Breast epithelium (tissue), 4 donors: ENCODE measurements at regions not wholly inside any gene's neighbourhood (a gene's known extent, or its start where the extent isn't known, plus 50 kb on each side); places are given as distances from the start of the nearest gene placed in this dataset.

Source experiments
- DNase-seq, 2 donors: peaks; one replicate each; pipeline ENCODE4 v3.0.0-alpha.2; 2019; ENCODE audit warnings: low spot score in 2 of 2
- H3K27ac ChIP-seq, 2 donors: fragments of 200-600 bp; sonication (generic) in 1 of 2; one replicate each; pipeline ENCODE4 v1.5.1; 2016 to 2019; ENCODE audit warnings: mild to moderate bottlenecking in 1 of 2
- H3K27me3 ChIP-seq, 2 donors: fragments of 200-600 bp; sonication (generic) in 1 of 2; one replicate each; pipeline versions ENCODE4 v1.5.1 to v1.6.0; 2017 to 2019; ENCODE audit warnings: control low read depth in 1 of 2, mild to moderate bottlenecking in 1 of 2
- H3K36me3 ChIP-seq: fragments of 200-600 bp; one replicate; pipeline ENCODE4 v1.5.1; 2019
- H3K4me1 ChIP-seq, 2 donors: fragments of 200-600 bp; sonication (generic); one replicate each; pipeline ENCODE4 v1.5.1; 2016 to 2019; ENCODE audit warnings: control low read depth in 1 of 2
- H3K4me3 ChIP-seq, 3 donors: fragments of 200-600 bp; sonication (generic); 1 replicate in 2 of 3; 2 replicates in 1 of 3; pipeline ENCODE4 v1.5.1; 2016 to 2019; ENCODE audit warnings: mild to moderate bottlenecking in 3 of 3, moderate library complexity in 2 of 3
- H3K9me3 ChIP-seq, 2 donors: fragments of 200-600 bp; sonication (generic) in 1 of 2; one replicate each; pipeline ENCODE4 v1.5.1; 2016 to 2019; ENCODE audit warnings: control low read depth in 1 of 2
- CTCF ChIP-seq, 3 donors: fragments of 450-650 bp; IDR thresholded peaks; one replicate each; pipeline ENCODE4 v1.5.1; 2016 to 2017; ENCODE audit warnings: antibody characterized with exemption in 3 of 3, mild to moderate bottlenecking in 3 of 3, moderate library complexity in 3 of 3
- POLR2A ChIP-seq: fragments of 450-650 bp; IDR thresholded peaks from one replicate; pipeline ENCODE4 v1.6.1; 2016; ENCODE audit warnings: antibody characterized with exemption, mild to moderate bottlenecking, moderate library complexity
- POLR2AphosphoS5 ChIP-seq, 3 donors: sonication (generic); formaldehyde crosslinking; IDR thresholded peaks; one replicate each; pipeline ENCODE4 v1.6.1; 2017; ENCODE audit warnings: antibody characterized with exemption in 3 of 3
- intact Hi-C: fragments of 100-400 bp; cut with DNase I; formaldehyde crosslinking; loops from one replicate; pipeline ENCODE4 v1.15.1; 2023; ENCODE audit warnings: low total_unique reads

DNA sequence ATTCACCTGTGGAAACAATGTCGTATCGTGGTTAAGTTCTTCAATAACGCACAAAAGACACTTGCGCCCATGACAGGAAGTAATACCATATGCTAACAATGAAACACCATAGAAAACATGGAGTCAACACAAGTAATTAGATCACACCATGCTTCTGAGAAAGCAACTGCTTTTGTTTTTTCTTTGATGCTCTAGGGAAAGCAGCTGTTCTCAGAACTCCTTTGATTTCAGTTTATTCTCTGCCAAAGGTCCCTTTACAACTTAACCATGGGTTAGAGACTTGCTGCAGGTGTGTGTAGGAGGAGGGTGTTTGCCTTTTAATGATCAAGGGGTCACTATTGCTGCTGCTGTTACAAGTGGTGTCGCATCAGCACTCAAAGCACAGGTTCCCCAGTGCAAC lies 324.0 kb upstream of the SLCO3A1 start:
- Histone ChIP-seq H3K4me1 (no peaks in the 10 kb centered on the region), H3K27ac (no peak overlapping the region), H3K36me3 (no peaks in the 10 kb centered on the region), H3K4me3 (no peak overlapping the region), H3K27me3 (peaks cover 0 to 4% of the 10 kb centered on the region in 2 donors), H3K9me3 (no peaks in the 10 kb centered on the region)
- intact Hi-C loops: no loop called here
- TF ChIP-seq POLR2AphosphoS5 (IDR thresholded peaks at IDR 0.05) (no peak), POLR2A (no peak), CTCF (IDR thresholded peaks at IDR 0.05) (no peak)
- no peak for DNase-seq

DNA sequence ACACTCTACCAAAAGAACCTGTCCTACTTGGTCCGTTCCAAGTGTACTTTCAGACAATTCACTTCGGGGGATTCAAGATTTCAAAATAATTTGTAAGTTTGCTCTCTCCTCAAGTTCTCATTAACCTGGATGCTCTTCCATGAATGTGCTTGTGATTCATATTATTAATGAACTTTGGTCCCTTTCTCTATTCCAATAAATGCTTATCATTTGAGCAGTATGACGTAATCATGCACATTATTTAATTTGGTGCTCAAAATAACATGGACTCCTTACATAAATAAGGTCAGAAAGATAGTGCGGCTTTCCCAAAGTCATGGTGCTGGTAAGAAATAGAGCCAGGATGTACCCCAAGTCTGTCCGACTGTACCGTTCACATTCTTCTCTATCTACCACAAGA lies 323.2 kb upstream of the SLCO3A1 start:
- TF ChIP-seq POLR2AphosphoS5 (IDR thresholded peaks at IDR 0.05): no peak
- no peak for TF ChIP-seq POLR2A
- no peak for TF ChIP-seq CTCF (IDR thresholded peaks at IDR 0.05)
- Histone ChIP-seq H3K4me3 (no peak overlapping the region), H3K27me3 (peaks cover 0 to 4% of the 10 kb centered on the region in 2 donors), H3K27ac (no peak overlapping the region), H3K9me3 (no peaks in the 10 kb centered on the region), H3K36me3 (no peaks in the 10 kb centered on the region), H3K4me1 (no peaks in the 10 kb centered on the region)
- no peak for DNase-seq
- intact Hi-C loops: no loop called here

GRCh38 chr15:91530956-91531582 lies 322.4 kb upstream of the SLCO3A1 start:
- H3K36me3 ChIP-seq: no peaks in the 10 kb centered on the region

GRCh38 chr15:91534235-91534634 lies 319.3 kb upstream of the SLCO3A1 start:
- Histone ChIP-seq H3K27ac (no peak overlapping the region), H3K9me3 (no peaks in the 10 kb centered on the region), H3K4me3 (no peak overlapping the region), H3K4me1 (no peaks in the 10 kb centered on the region), H3K27me3 (no peaks in the 10 kb centered on the region), H3K36me3 (no peaks in the 10 kb centered on the region)
- intact Hi-C loops: no loop called here
- no peak for TF ChIP-seq POLR2A
- TF ChIP-seq CTCF (IDR thresholded peaks at IDR 0.05): no peak
- DNase-seq: no peak

More at GRCh38 chr15:91530956-91531582, 322.4 kb upstream of the SLCO3A1 start:
- peaks cover 0 to 4% of the 10 kb centered on the region in 2 donors for H3K27me3 ChIP-seq
- peak; percentile 26 to 53 for DNase-seq
- no peaks in the 10 kb centered on the region for H3K4me1 ChIP-seq
- intact Hi-C loops: no loop called here
- TF ChIP-seq CTCF (IDR thresholded peaks at IDR 0.05) (no peak), POLR2A (no peak), POLR2AphosphoS5 (IDR thresholded peaks at IDR 0.05) (no peak)
- H3K4me3 ChIP-seq: no peak overlapping the region
- H3K9me3 ChIP-seq: no peaks in the 10 kb centered on the region
- H3K27ac ChIP-seq: no peak overlapping the region

DNA sequence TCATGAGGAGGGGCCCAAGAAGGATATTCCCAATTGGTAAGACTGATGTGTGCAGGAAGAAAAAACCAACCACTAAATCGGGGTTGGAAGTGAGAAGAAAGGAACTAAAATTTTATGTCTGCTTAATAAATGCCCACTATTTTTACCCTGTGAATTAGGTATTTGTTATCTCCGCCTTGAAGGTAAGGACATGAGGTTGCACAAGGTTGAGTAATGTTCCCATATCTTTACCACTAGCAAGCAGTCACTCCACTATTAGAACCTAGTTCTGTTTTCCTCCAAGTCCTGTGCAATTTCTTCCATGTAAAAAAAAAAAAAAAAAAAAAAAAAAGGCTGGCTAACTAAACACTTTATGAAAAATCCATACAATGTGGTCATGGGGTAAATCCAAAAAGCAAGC lies 318.5 kb upstream of the SLCO3A1 start:
- no peaks in the 10 kb centered on the region for H3K4me1 ChIP-seq
- intact Hi-C loops: no loop called here
- no peak for DNase-seq
- H3K36me3 ChIP-seq: no peaks in the 10 kb centered on the region
- H3K27ac ChIP-seq: no peak overlapping the region
- H3K9me3 ChIP-seq: no peaks in the 10 kb centered on the region
- no peak for TF ChIP-seq CTCF (IDR thresholded peaks at IDR 0.05)
- TF ChIP-seq POLR2A: no peak
- TF ChIP-seq POLR2AphosphoS5 (IDR thresholded peaks at IDR 0.05): no peak
- H3K27me3 ChIP-seq: no peaks in the 10 kb centered on the region
- H3K4me3 ChIP-seq: no peak overlapping the region
